Suppressor macrophage (primary cell): ENCODE measurements at regions not wholly inside any gene's neighbourhood (a gene's known extent, or its start where the extent isn't known, plus 50 kb on each side); places are given as distances from the start of the nearest gene placed in this dataset.
"Not testable (repeated sequence)": the region's sequence is repeated elsewhere in the genome, so short reads cannot be mapped to it uniquely, and the experiment has no call there.

Experiments
- DNase-seq, 4 experiments: peaks; one replicate each; pipeline ENCODE4 v3.0.0-alpha.2; 2020 to 2022

DNA sequence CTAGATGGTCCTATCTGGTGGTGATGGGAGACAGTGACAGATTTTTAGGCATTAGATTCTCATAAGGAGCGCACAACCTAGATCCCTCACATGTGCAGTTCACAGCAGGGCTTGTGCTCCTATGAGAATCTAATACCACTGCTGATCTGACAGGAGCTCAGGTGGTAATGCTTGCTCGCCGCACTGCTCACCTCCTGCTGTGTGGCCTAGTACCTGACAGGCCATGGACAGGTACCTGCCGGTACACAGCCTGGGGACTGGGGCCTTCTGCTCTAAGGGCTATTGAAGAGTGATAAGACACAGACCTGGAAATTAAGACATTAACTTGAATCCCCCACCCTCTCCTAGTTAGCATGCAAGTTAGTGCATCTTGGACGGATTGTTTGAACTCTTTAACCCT lies 64.4 kb downstream of the KLRB1 start:
- not testable (repeated sequence) for DNase-seq

GRCh38 chr12:9542827-9543226 lies 64.9 kb downstream of the KLRB1 start:
- not testable (repeated sequence) for DNase-seq

- DNase-seq = not testable (repeated sequence)
Observed at GRCh38 chr12:9515925-9516324, 91.8 kb downstream of the KLRB1 start.

DNA sequence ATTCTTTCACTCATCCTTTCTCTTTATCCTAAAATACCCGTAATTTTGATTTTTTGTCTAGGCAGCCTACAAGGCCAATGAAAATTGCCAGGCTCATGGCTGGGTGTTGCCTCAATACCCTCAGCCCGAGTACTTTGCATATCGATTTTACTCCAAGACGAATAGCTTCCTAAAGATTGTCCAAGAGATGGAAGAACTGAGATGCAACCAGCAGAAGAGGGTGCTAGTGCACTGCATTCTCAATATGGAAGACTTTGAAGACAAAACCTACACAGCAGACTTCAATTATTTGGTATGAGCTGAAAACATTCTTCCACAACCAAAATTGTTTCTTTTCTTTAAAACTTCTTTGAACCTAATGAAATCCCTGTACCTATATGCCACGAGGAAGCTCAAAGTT lies 95.0 kb downstream of the KLRB1 start:
- DNase-seq = not testable (repeated sequence)

DNA sequence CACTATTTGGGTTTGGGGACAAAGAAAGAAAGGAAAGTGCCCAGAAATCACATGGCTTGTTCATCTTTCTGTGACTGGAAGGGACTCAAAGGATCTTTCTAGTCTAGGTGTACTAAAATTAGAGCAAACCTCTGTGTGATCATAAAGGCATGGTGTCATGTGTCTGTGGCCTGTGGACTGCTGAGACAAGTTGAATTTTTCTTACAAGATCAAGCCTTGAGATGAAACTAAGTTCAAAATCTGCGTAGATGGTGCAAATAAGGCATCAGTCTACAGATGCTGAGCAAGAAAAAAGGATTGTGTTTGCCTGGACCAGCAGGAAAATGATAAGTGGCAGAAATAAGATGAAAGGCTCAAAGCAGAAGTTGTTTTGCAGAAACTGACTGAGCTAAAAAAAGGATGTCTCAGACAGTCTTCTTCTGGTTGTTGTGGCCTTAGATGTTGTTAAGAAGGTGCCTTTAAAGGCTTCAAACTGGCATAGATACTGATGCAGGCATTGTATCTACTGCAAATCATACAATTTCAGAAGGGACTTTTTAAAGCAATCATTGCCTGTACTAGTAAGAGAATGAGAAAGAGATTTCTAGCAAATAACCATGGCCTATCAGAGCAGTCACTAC lies 97.2 kb downstream of the KLRB1 start:
- DNase-seq = not testable (repeated sequence)

GRCh38 chr12:9509464-9510161 lies 98.1 kb downstream of the KLRB1 start:
- peak in 1 of 4 experiments; percentile 0 for DNase-seq

- DNase-seq = no peak
Observed at GRCh38 chr12:9506746-9507145, 101.0 kb downstream of the KLRB1 start.

DNA sequence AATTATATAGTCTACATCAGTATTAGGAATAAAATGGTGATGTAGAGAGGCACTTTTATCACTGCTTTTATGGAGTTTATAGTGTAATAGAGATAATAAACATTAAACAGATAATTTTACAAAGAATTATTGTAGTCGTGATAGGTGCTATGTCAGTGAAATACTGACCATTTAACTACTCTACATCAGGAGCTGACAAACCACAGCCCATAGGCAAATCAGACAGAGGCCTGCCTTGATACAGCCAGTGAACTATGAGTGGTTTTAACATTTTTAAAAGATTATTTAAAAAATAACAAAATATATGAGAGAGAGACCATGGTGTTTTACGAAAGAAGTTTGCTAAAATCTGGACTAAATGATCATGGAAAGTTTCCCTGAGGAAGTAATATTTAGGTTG lies 104.3 kb downstream of the KLRB1 start:
- not testable (repeated sequence) for DNase-seq

- not testable (repeated sequence) for DNase-seq
Observed at GRCh38 chr12:9502845-9503244, 104.9 kb downstream of the KLRB1 start.

- DNase-seq = peak in 1 of 4 experiments; percentile 11
Observed at GRCh38 chr12:9493325-9493724, 114.4 kb downstream of the KLRB1 start.

GRCh38 chr12:9481289-9481688 lies 126.4 kb downstream of the KLRB1 start:
- DNase-seq = not testable (repeated sequence)

DNA sequence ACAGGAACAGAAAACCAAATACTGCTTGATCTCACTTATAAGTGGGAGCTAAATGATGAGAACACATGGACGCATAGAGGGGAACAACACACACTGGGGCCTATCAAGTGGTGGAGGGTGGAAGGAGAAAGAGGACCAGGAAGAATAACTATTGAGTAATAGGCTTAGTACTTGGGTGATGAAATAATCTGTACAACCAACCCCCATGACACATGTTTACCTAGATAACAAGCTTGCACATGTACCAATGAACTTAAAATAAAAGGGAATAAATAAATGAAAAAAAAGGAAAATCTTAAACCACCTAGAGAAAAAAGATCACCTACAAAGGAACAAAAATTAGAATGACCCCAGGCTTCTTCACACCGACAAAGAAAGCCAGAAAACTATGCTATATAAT lies 133.5 kb downstream of the KLRB1 start:
- not testable (repeated sequence) for DNase-seq

- DNase-seq = not testable (repeated sequence)
Observed at GRCh38 chr12:9473638-9474037, 134.1 kb downstream of the KLRB1 start.

- not testable (repeated sequence) for DNase-seq
Observed at GRCh38 chr12:9471501-9471900, 136.2 kb downstream of the KLRB1 start.

- DNase-seq = not testable (repeated sequence)
Observed at GRCh38 chr12:9470367-9470766, 137.3 kb downstream of the KLRB1 start.

- not testable (repeated sequence) for DNase-seq
Observed at GRCh38 chr12:9469956-9470355, 137.8 kb downstream of the KLRB1 start.

GRCh38 chr12:9469463-9469862 lies 138.3 kb downstream of the KLRB1 start:
- DNase-seq = not testable (repeated sequence)

DNA sequence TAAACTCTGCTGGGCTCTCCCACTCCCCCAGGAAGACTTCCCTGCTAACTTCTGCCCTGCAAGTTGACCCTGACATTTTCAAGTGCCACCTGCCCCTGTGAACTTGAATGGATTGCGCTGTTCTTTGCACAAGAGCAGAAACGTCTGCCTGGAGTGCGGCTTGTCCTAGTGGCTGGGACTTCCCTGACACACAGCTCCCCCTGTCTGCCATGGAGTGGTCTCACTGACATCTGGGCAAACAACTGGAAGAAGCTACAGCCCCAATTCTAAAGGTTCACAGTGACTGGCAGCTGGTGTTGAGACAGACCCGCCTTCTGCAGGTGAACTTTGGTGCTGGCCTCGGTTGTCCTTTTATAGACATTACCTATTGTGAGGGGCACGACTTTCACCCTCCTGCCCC lies 138.7 kb downstream of the KLRB1 start:
- DNase-seq = peak; percentile 63 to 82 (median 74)

- peak in 1 of 4 experiments; percentile 9 for DNase-seq
Observed at GRCh38 chr12:9468144-9468543, 139.6 kb downstream of the KLRB1 start.

DNA sequence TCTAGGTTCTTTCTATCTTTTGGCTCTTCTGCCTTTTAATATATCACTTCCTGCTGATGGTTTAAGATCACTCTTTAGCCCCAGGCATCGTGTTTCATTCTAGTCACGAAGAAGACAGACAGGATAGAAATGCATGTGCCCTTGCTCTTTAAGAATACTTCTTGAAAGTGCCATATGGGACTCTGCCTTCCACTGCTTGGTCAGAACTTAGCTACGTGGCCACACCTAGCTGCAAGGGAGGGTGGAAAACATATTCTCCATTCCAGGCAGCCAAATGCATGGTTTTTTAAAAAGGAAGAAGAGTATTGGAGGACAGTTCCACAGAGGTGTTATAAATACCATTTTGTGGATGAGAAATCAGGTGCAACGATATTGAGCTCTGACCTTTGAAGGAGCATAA lies 143.3 kb downstream of the KLRB1 start:
- DNase-seq = no peak

DNA sequence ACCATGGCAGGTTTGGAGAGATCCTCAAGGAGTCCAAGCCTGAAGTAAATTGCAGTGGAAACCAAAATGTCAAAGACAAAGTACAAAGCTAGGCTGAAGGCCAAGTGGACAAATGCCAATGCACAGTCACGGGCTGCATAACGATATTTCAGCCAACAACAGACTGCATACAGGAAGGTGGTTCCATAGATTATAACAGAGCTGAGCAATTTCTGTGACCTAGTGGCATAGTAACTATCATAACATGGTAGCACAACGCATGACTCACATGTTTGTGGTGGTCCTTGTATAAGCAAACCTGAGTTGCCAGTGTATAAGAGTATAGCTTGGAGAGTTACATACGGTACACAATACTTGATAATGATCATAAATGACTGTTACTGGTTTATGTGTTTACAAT lies 152.2 kb downstream of the KLRB1 start:
- DNase-seq = peak in 3 of 4 experiments; percentile 6 to 19 (median 7)

DNA sequence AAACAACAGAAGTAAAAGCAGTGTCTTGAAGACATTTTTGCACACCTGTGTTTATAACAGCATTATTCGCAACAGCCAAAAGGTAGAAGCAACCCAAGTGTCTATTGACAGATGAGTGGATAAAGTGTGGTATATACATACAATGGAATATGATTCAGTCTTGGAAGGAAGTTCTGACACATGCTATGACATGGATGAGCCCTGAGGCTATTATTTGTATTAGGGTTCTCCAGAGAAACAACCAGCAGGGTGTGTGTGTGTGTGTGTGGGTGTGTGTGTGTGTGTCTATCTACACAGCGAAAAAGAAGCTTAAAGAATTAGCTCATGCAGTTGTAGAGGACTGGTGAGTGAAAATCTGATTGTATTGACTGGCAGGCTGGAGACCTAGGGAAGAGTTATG lies 153.7 kb downstream of the KLRB1 start:
- peak in 1 of 4 experiments; percentile 15 for DNase-seq

DNA sequence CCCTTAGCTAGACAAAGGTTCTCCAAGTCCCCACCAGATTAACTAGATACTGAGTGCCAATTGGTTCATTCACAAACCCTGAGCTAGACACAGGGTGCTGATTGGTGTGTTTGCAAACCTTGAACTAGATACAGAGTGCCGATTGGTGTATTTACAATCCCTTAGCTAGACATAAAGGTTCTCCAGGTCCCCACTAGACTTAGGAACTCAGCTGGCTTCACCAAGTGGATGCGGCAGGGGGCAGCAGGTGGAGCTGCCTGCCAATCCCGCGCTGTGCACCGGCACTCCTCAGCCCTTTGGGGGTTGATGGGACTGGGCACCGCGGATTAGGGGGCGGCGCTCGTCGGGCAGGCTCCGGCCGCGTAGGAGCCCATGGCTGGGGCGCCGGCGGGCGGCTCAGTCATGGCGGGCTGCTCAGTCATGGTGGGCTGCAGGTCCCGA lies 157.6 kb downstream of the KLRB1 start:
- peak in 1 of 4 experiments; percentile 20 for DNase-seq

DNA sequence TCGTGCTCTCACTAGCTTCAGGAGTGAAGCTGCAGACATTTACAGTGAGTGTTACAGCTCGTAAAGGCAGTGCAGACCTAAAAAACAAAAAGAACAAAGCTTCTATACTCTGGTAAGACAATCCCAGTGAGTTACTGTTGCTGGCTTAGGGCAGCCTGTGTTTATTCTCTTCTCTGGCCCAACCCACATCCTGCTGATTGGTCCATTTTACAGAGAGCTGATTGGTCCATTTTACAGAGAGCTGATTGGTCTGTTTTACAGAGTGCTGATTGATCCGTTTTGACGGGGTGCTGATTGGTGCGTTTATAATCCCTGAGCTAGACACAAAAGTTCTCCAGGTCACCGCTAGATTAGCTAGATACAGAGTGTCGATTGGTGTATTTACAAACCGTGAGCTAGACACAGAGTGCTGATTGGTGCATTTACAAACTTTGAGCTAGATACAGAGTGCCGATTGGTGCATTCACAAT lies 158.0 kb downstream of the KLRB1 start:
- not testable (repeated sequence) for DNase-seq
